Astrocyte of the spinal cord (primary cell): ENCODE measurements at regions not wholly inside any gene's neighbourhood (a gene's known extent, or its start where the extent isn't known, plus 50 kb on each side); places are given as distances from the start of the nearest gene placed in this dataset.

Experiments
- DNase-seq: peaks from one replicate; pipeline ENCODE4 v3.0.0; 2011; ENCODE audit warnings: low read depth, low spot score
- H3K4me3 ChIP-seq: 2 replicates; pipeline ENCODE4 v1.5.1; 2011; ENCODE audit warnings: low read depth, mild to moderate bottlenecking, low read length, moderate library complexity
- in situ Hi-C: cut with HindIII; loops from 2 replicates; pipeline ENCODE4 v1.10.0; 2017; ENCODE audit warnings: low sequenced_read_pairs
- TF ChIP-seq, protein P1 (sequence below): IDR thresholded peaks from 2 replicates; pipeline ENCODE4 v1.5.1; 2012; ENCODE audit warnings: low read depth, mild to moderate bottlenecking, low read length, inconsistent platforms

DNA sequence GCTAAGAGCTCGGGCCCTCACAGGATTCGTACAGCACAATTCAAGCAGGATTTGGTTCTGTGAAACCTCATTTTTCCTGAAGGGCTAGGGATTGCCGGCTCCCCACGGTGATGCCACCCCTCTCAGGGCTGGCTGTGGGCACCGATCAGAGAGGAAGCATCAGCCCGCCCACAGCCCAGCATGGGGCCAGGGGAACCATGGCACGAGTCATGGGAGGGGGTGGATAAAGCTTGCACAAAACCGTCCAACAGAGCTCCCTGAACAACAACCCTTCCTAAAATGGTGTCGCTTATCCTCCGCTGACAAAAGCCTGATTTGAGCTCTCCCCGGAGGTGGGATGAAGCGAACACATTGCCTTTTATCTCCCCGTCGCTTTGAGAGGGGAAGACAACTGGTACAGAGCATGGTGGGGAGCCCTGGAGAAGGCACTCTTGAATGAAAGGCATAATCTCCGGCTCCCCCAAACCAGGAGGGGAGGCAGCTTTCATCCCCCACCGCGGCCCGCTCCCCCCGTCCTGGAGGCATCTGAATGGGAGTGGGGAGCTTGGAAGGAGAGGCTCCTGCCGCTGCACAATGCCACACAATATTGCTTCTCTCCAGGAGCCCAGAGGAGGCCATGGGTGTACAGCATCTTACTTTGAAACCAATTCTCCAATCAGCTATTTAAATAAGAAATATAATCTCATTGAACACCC is 144.0 kb downstream of the RPS24 start:
- H3K4me3 ChIP-seq: no peak overlapping the region
- no peak for DNase-seq
- in situ Hi-C loops: no loop called here
- TF ChIP-seq, protein P1, sequence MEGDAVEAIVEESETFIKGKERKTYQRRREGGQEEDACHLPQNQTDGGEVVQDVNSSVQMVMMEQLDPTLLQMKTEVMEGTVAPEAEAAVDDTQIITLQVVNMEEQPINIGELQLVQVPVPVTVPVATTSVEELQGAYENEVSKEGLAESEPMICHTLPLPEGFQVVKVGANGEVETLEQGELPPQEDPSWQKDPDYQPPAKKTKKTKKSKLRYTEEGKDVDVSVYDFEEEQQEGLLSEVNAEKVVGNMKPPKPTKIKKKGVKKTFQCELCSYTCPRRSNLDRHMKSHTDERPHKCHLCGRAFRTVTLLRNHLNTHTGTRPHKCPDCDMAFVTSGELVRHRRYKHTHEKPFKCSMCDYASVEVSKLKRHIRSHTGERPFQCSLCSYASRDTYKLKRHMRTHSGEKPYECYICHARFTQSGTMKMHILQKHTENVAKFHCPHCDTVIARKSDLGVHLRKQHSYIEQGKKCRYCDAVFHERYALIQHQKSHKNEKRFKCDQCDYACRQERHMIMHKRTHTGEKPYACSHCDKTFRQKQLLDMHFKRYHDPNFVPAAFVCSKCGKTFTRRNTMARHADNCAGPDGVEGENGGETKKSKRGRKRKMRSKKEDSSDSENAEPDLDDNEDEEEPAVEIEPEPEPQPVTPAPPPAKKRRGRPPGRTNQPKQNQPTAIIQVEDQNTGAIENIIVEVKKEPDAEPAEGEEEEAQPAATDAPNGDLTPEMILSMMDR: no peak

DNA sequence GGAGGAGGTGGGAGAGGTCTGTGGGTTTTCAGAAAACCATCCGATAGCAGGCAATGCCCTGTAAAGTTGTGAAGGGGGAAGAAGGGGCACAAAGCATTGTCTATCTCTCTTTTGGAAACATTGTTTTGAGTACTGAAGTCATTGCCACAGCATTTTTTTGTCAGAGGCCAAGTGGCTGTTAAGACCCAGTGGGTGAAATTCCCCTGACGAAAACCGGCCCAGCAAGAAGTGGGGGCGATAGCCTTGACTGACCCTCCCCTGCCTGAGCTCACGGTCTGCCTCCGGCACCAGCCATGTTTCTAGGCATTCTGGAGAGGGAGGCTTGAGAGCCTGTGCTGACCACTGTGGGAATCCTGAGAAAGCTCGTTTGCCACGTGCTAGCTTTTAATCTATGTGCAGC is 144.7 kb downstream of the RPS24 start:
- TF ChIP-seq, protein P1: no peak
- no peak for DNase-seq
- no peak overlapping the region for H3K4me3 ChIP-seq
- in situ Hi-C loops: no loop called here

DNA sequence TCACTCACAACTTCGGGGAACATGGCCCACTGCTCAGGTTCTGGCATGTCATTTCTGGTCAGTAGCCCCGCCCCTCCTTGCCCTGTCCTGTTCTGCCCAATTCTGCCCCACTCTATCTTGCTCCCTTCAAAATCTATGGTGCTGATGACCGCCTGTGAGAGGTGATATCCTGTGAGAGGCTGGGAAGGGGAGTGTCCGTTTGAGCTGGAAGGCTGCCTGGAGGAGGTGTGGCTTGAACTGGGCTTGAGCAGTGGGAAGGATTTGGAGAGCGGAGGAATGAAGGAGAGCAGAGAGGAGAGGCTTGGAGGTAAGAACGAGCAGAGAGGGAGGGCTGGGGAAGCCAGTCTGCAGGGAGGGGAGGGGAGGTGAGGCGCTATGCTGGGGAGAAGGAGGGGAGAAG is 145.3 kb downstream of the RPS24 start:
- peak; percentile 8 for DNase-seq
- no peak overlapping the region for H3K4me3 ChIP-seq
- TF ChIP-seq, protein P1: no peak
- in situ Hi-C loops: no loop called here

DNA sequence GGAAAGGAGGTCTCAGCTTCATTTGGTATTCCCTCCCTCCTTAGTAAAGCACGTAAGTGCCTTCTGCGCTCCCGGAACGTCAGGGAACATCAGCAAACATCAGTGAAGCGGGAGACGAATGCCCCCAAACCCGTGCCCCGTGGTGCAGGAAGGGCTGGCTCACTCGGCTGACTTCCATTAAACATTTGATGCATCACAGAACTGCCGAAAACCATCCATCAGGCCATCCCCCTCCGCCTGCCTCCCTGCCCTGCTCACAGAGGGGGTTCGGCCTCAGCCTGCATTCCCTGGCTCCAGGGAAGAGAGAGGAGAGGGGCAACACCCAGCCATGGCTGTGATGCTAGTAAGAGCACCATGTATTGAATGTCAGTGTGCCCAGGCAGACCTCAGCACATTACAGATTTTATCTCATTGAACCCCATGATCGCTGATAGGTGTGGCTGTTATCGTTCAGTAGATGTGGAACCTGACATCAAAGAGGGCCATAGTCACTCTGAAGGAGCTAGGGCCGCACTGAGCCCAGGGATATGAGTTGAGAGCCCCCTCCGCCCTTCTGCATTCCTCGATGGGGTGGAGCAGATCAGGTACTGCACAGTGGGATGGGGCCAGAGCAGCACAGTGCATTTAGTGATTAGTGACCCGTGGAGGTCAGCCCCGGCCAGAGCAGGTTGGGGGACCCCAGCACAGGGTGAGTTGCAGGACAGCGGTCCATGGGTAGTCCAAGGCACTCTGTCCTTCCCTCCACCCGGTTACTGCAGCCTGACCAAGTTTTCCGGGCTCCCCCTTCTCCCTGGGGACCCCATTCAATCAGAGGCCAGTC is 146.4 kb downstream of the RPS24 start:
- DNase-seq: no peak
- in situ Hi-C loops: no loop called here
- no peak overlapping the region for H3K4me3 ChIP-seq
- TF ChIP-seq, protein P1: no peak

DNA sequence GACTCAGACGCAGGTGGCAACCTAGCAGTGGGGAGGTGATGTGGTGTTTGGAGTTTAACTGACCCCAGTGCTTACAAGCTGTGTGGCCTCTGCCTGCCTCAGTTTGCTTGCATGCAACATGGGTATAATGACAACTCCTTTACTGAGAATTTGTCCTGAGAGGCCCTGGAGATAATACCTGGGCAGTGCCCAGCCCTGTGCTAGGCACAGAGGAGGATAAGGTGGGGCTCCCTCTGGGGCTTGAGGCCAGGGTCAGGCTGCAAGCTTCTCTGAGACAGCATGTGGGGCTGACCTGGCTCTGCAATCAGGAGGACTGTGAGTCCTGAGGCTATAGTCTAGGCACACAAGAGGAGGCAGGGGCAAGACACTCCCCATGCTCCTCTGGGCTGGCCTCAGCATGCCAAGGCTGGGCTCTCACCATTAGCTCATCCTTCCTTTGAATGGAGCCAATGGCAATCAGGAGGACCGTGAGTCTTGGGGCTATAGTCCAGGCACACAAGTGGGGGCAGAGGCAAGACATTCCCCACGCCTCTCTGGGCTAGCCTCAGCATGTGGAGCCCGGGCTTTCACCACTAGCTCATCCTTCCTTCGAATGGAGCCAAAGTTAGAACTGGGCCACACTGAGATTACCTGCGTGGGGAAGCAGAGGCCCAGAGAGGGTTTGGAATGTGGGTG is 147.9 kb downstream of the RPS24 start:
- no peak overlapping the region for H3K4me3 ChIP-seq
- in situ Hi-C loops: no loop called here
- no peak for DNase-seq
- TF ChIP-seq, protein P1: no peak

DNA sequence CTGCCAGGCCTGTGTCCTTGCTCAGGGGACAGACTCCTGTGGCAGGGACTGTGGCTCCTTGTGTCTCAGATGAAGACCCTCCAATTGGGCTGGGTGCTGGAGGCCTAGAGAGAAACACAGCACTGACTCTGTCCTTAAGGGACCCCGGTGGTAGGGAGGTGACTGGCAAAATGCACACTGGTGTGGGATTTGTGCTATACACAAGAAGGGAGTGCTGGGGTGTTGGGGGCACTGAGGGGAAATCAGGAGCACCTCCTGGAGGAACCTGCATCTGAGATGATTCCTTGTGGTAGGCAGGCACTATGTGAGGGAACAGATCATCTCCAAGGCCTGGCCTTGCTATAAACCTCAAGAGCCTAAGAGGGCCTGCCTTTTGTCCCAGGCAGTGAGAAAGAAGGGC is 149.2 kb downstream of the RPS24 start:
- TF ChIP-seq, protein P1: no peak
- H3K4me3 ChIP-seq: no peak overlapping the region
- DNase-seq: no peak
- in situ Hi-C loops: no loop called here
